ENCODE measurements at regions not wholly inside any gene's neighbourhood (a gene's known extent, or its start where the extent isn't known, plus 50 kb on each side); places are given as distances from the start of the nearest gene placed in this dataset.
"Not testable (repeated sequence)": the region's sequence is repeated elsewhere in the genome, so short reads cannot be mapped to it uniquely, and the experiment has no call there.

DNA sequence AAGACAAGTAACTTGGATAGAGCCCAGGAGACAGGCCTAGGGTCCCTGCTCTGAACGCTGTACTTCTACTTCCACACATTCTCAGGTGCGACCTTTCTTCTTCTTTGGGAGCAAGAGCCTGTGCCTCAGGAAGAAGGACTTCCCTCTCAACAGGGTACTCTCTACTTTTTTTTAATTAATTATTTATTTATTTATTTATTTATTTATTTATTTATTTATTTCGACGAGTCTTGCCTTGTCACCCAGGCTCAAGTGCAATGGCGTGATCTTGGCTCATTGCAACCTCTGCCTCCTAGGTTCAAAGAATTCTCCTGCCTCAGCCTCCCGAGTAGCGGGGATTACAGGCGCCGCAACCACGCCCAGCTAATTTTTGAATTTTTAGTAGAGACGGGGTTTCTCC is 361.6 kb downstream of the FAM72C start:
- no peak for DNase-seq (ENCODE audit: low read depth)

DNA sequence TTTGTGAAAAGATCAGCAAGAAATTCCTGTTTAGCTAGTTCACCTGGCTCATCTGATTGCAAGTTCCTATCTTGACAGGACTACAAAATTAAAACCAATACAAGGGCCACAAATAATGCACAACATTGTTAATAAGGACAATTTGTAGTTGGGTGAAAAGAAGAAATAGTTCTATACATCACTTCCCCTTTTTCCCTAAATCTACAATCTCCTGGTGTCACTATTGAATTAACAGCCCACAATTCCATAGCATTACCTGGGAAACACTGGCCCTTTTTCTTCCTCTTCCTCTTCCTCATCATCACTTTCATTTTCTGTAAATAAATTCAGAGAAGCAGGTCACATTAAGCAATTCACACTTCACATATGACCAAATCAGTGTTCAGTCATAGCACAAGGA is 366.9 kb downstream of the FAM72C start:
- DNase-seq (ENCODE audit: low read depth) = no peak

DNA sequence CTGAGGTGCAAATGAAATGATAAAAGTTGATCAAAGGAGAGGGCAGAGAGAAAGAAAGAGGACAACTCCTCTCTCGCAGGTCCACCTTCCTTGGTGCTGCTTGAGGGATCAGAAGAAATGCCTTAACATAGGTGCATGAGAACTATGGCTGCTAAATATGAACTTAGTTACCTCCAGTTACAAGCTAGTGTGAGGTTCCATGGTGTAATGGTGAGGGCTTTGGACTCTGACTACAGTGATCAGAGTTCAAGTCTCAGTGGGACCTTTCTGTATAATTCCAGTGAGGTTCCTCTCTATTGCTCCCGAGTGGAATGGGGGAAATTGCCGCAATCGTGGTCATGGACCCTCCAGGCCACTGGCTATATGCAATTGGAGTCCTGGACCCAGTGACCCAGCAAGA is 387.3 kb downstream of the FAM72C start:
- no peak for DNase-seq (ENCODE audit: low read depth)

DNA sequence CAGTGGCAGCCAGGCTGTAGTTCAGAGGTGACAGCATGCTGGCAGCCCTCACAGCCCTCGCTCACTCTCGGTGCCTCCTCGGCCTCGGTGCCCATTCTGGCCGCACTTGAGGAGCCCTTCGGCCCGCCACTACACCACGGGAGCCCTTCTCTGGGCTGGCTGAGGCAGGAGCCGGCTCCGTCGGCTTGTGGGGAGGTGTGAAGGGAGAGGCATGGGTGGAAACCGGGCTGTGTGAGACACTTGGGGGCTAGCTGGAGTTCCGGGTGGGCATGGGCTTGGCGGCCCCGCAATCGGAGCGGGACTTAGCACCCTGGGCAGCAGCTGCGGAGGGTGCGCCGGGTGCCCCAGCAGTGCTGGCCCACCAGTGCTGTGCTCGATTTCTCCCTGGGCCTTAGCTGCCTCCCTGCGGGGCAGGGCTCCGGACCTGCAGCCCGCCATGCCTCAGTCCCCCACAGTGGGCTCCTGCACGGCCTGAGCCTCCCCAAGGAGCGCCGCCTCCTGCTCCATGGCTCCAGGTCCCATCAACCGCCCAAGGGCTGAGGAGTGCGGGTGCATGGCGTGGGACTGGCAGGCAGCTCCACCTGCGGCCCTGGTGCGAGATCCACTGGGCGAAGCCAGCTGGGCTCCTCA is 396.8 kb downstream of the FAM72C start:
- DNase-seq (ENCODE audit: low read depth) = no peak

DNA sequence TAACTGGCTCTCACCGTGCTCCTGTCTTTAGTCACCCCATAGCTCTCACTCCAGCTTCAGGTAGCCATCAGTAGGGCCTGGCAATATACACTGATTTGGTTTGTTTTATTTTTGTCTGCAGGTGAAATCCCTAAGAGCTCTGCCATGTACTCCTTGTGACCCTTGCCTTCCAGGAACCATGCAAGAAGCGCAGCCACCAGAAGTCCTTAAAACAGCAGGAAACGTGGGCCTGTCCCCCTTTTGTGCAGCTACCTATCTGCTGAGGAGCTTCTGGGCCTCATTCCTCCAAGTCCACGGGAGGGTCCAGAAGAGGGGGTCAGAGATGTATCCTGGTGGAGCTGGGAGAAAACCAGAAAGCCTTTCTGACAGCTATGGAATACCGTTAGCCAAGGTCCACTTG is 399.1 kb downstream of the FAM72C start:
- not testable (repeated sequence) for DNase-seq (ENCODE audit: low read depth)

DNA sequence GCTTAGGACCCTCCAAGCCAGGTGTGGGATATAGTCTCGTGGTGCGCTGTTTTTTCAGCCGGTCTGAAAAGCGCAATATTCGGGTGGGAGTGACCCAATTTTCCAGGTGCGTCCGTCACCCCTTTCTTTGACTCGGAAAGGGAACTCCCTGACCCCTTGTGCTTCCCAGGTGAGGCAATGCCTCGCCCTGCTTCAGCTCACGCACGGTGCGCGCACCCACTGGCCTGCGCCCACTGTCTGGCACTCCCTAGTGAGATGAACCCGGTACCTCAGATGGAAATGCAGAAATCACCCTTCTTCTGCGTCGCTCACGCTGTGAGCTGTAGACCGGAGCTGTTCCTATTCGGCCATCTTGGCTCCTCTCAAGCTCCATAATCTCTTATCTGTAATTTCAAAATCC is 408.0 kb downstream of the FAM72C start:
- DNase-seq (ENCODE audit: low read depth) = not testable (repeated sequence)

DNA sequence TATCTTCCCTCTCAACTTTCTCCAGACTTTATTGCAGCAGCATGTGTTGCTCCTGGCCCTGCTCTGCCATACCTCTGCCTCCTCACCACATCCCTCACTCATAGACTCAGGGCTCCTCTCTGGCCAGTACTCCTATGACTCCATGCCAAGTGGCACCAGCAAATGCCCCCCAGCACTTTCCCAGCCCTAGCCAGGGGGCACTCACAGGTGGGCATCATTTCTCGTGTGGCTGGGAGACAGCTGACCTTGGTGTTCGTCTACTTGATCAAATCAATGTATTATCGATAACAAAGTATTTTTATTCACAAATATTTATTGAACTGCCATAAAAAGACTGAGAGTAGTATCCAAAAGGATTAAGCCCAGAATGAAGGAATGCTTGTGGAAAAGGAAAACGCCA is 418.2 kb downstream of the FAM72C start:
- no peak for DNase-seq (ENCODE audit: low read depth)

DNA sequence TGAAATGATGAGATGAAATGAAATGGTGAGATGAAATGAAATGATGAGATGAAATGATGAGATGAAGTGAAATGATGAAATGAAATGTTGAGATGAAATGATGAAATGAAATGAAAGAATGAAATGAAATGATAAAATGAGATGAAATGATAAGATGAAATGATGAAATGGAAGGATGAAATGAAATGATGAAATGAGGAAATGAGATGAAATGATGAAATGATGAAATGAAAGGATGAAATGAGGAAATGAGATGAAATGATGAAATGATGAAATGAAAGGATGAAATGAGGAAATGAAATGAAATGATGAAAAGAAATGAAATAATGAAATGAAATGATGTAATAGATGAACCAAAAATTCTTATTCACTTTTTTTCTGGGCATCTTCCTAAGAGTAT is 467.1 kb downstream of the FAM72C start:
- DNase-seq (ENCODE audit: low read depth) = not testable (repeated sequence)

DNA sequence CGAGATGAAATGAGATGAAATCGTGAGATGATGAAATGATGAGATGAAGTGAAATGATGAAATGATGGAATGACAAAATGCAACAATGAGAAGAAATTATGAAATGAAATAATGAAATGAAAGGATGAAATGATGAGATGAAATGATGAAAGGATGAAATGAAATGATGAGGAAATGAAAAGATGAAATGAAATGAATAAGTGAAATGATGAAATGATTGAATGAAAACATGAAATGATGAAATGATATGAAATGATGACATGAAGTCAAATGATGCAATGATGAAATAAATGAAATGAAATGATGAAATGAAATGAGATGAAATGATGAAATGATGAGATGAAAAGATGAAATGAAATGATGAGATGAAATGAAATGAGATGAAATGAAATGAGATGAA is 467.7 kb downstream of the FAM72C start:
- DNase-seq (ENCODE audit: low read depth) = not testable (repeated sequence)

DNA sequence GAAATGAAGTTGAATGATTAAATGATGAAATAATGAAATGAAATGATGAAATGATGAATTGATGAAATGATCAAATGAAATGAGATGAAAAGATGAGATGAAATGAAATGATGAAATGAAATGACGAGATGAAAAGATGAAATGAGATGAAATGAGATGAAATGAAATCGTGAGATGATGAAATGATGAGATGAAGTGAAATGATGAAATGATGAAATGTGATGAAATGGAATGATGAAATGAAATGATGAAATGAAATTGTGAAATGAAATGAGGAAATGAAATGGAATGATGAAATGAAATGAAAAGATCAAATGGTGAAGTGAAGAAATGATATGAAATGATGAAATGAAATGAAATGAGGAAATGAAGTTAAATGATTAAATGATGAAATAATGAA is 468.7 kb downstream of the FAM72C start:
- not testable (repeated sequence) for DNase-seq (ENCODE audit: low read depth)

DNA sequence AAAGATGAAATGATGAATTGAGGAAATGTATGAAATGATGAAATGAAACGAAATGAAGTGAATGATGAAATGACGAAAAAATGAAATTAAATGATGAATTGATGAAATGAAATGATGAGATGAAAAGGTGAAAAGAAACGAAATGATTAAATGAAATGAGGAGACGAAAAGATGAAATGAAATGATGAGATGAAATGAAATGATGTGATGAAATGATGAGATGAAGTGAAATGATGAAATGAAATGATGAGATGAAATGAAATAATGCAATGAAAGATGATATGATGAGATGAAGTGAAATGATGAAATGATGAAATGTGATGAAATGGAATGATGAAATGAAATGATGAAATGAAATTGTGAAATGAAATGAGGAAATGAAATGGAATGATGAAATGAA is 469.7 kb downstream of the FAM72C start:
- not testable (repeated sequence) for DNase-seq (ENCODE audit: low read depth)

DNA sequence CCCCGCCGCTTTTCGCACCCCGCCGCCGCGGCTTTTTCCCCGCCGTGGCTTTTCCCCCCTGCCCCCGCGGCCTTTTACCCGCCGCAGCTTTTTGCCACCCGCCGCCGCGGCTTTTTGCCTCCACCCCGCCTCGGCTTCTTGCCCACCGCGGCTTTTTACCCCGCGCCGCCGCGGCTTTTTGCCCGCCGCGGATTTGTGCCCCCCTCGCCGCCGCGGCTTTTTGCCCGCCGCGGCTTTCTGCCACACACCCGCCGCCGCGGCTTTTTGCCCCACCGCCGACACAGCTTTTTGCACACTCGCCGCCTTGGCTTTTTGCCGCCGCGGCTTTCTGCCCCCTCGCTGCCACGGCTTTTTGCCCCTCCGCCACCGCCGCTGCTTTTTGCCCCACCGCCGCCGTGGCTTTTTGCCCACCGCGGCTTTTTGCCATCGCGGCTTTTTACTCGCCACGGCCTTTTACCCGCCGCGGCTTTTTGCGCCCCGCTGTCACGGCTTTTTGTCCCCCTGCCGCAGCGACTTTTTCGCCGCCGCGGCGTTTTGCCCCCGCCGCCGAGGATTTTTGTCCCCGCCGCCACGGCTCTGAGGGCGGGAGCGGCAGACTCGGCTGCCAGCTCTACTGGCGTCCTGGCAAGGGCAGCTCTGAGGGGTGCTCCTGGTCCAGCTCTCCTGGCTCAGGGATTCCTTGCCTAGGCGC is 473.6 kb downstream of the FAM72C start:
- DNase-seq (ENCODE audit: low read depth) = not testable (repeated sequence)

DNA sequence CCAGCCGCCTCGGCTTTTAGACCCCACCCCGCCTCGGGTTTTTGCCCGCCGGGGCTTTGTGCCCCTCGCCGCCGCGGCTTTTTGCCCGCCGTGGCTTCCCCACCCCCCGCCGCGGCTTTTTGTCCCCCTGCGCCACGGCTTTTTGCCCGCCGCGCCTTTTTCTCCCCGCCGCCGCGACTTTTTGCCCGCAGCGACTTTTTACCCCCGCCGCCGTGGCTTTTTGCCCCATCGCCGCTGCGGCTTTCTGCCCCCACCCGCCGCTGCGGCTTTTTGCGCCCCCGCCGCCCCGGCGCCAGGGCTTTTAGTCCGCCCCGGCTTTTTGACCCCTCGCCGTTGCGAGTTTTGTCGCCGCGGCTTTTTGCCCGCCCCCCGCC is 474.4 kb downstream of the FAM72C start:
- DNase-seq (ENCODE audit: low read depth) = no peak

DNA sequence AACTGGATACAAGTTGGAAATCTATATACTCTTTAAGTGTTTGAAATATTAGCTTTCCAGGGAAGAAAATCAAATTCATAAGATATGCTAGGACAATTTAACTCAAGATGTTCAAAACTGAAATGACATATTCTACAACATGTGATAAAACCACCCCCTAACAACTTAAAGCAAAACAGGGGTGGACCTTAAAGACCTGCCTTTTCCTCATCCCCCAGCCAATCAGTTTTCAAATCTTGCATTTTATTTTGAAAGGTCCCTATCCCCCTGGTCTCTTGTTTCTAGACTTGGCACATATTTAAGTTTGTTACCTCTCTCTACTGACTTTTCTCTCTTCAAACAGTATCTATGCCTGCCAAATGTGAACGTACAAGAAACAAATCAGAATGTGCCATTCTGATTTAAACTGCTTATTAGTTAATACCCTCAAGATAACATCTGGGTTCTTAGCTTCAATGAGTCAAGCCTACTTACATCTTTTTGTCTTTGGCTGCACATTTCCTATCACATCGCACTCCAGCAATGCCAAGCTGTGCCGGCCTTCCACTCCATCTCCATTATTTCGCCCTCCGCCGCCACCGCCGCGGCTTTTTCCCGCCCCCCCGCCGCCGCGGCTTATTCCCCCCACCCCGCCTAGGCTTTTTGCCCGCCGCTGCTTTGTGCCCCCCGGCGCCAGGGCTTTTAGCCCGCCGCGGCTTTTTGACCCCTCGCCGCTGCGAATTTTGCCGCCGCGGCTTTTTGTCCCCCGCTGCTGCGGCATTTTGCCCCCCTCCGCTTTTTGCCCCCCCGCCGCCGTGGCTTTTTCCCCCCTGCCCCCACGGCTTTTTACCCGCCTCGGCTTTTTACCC is 475.0 kb downstream of the FAM72C start:
- not testable (repeated sequence) for DNase-seq (ENCODE audit: low read depth)

Data from stimulated activated CD8-positive, alpha-beta memory T cell treated with anti-CD3 and anti-CD28 coated beads, Interleukin-7, amount 100 ng/mL, for 24 hours (primary cell).